ENCODE measurements at regions not wholly inside any gene's neighbourhood (a gene's known extent, or its start where the extent isn't known, plus 50 kb on each side); places are given as distances from the start of the nearest gene placed in this dataset.

GRCh38 chr17:36885153-36885735 lies 52.0 kb upstream of the LHX1 start:
- no peak for DNase-seq (ENCODE audit: low read depth in 3 of 3, low spot score in 2 of 3)

- no peak for DNase-seq (ENCODE audit: low read depth in 3 of 3, low spot score in 2 of 3)
Measured at GRCh38 chr17:36885771-36886377, 51.4 kb upstream of the LHX1 start.
